ENCODE measurements at regions not wholly inside any gene's neighbourhood (a gene's known extent, or its start where the extent isn't known, plus 50 kb on each side); places are given as distances from the start of the nearest gene placed in this dataset.

DNA sequence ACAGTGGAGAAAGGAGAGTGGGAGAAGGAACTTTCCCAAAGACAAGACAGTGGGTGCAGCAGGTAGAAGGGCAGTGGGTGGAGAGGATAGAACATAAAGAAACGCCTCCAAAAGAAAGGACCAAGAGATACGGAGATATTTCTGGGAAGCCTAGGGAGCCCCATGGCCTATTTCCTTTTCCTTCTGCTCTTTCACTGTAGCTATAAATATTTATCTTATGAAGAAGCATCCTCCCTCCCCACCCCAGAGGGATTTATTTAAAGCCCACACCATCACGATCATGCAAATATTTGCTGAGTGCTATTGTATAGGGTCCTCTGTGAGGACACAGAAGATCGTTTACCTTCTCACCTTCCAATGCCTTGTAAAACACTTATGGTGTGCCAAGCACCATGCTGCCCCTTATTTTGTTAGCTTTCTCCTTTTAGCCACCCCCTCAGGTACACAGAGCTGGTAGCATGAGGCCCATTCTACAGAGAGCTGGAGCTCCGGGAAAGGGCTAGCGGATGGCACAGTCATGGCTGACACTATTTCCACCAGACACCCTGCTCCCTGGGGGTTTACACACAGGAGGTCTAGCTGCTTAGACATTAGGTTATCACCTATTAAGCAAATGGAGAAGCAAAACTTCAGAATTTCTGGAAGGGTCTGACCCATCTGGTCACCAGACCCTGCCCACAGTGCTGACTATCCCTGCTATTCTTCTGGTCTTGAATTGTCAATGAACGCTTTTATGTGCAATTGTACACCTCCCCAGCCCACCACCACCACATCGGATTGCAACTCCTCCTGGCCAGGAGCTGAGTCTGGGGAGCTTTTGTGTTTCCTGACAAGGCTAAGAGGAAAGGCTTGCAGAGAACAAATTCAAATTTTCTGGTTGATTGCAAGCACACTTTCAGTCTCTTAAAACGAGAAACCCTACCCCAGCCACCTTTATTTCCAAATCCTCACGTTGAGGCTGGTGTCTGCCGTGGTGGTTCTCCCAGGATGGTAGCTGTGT, 91.8 kb upstream of the KLF7 start:
- DNase-seq (ENCODE audit: low read depth in 2 of 2) = no peak

DNA sequence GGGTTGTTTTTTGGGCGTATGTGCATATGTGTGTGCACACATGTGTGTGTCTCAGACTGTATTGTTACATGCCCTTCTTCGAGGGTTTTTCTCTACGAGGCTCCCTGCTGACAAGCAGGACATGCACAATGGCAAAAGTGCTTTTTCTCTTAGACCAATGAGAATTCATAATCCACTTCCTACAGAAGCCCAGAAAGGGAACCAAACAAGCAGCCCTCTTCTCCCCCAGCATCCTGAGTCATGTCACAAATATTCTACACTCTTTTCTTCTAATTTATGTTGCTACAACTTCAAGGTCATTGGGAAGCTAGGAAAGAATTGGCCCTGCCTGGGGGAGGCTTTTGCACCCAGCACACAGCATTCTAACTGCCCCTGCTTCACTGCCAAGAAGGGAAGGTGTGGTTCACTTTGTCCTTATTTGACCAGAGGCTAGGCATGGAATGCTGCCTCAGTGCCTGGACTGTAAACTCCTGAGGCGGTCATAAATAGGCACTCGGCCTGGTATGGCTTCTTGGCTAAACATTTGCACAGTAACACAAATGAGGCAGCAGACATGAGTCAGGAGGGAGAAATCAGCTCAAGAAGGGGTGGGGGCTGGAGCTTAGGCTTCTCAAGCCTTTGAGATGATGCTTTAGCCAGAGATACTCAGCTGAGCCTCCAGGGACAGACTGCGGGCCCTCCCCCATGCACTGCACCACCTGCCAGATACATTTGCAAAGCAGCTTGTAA, 92.7 kb upstream of the KLF7 start:
- DNase-seq (ENCODE audit: low read depth in 2 of 2) = no peak

DNA sequence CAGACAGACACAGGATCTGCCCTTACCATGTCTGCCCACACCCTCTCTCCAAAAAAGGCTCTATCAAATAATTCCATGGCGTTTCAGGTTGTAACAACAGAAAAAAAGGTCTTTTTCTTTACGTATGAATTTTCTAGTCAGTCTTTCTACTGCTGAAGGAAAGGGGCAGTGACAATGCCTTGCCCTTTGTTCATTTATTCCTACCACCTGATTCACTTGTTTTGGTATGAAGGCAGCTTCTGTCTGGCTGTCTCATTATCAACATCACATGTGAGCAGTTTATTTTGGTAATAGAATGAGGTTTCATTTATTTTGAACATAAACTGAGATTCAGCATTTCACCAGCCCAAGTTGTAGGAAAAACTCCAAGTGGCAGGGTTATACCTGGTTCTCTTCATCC, 94.3 kb upstream of the KLF7 start:
- no peak for DNase-seq (ENCODE audit: low read depth in 2 of 2)

DNA sequence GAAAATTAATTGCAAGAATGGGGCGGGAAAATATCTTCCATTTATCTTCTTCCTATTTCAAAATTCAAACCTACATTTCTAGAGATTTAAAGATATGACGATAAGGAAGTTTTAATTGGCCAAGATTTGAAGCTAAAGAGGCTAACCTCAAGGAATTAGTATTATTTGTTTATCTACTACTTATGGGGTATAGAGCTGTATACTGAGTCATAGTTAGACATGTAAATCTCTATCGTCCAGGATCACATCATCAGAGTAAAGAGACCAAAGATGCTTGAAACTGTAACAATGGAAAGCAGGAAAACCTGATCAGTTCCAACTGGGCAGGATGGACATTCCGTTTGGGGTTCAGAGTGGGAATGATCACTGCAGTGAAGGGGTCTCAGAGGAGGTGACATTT, 95.2 kb upstream of the KLF7 start:
- no peak for DNase-seq (ENCODE audit: low read depth in 2 of 2)

DNA sequence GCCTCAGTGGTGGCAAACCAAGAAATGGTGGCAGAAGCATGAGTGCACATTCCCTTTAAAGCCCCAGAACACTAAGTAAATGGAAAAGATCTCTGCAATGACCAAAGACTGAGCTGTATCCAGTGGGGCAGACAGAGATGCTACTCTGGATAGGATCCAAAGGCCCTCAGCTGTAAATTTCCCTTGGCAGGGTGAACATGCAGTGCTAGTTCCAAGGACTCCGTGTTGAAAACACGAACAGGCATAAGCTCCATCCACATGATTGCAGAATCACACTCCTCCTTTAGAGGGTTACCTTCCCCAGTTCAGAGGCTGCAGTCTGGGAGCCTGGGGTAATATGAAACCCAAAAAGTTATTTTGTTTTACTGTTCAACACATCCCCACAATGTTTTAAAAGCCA, 98.6 kb upstream of the KLF7 start:
- DNase-seq (ENCODE audit: low read depth in 2 of 2) = no peak

DNA sequence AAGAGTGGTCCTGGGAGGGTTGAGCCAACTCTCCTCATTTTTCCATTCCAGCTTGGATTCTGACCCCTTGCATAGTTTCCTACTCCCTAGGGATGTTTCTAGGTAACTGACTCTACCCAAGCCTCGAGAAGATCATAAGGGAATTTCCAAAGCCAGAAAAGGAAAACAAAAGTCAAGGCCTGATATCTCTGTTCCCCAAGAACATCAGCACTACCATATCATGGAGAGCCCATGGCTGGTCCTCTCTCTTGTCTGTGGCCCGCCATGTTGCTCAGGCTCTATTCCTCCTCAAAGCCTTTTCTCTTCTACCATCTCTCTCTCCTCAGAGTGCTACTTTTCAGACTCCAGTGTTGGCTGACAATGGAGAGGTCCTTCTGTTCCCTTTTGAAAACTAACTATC, 99.6 kb upstream of the KLF7 start:
- DNase-seq (ENCODE audit: low read depth in 2 of 2) = no peak

DNA sequence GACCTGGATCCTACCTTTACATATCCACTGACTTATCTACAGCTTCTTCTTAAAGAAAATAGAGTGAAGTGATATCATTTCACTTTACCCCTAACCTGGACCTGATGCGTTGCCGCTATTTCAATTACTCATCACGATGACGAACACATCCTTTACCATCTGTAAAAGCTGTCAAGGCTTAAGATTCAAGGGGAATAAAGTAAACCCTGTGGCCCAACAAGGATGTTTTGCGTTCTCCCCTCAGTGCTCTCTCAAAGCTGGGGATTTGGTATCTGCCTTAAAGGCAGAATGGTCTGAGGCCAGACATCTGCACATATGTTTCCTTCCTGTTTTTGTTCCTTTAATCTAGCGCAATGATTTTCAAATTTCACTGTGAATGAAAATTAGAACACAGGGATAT, 100.1 kb upstream of the KLF7 start:
- no peak for DNase-seq (ENCODE audit: low read depth in 2 of 2)

DNA sequence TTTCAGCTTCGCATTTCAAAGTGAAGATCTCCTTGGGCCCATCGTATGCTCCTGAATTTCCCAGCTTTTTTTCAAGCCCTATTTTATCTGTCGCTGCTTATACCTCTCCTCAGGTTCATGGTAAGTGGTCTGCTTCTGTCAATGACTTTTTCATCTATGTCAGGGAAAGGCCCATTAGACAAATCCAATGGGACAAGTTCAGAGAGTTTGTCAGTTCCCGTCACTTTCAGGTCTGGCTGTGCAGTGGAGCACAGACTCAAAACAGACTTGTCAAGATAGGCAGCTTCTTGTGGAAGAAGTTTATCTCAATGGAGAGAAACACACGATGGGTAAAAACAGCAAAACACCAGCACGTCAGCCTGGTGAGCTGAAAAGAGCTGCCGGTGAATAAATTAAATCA, 100.9 kb upstream of the KLF7 start:
- no peak for DNase-seq (ENCODE audit: low read depth in 2 of 2)

DNA sequence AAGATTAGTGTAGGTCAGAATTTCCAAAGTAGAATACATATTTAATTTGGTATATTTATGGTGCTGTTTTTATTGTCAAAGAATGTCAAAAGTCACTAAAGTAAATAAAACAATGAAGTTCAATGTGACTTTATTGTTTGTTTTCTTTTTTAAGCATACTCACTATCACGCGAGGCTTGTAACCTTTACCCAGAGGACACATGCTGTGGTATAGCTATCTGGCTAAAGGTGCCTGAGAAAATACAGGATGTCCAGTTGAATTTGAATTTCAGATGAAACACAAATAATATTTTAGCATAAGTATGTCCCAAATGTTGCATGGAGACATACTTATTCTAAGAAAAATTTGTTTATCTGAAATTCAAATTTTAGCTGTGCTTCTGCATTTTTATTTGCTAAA, 103.3 kb upstream of the KLF7 start:
- no peak for DNase-seq (ENCODE audit: low read depth in 2 of 2)

DNA sequence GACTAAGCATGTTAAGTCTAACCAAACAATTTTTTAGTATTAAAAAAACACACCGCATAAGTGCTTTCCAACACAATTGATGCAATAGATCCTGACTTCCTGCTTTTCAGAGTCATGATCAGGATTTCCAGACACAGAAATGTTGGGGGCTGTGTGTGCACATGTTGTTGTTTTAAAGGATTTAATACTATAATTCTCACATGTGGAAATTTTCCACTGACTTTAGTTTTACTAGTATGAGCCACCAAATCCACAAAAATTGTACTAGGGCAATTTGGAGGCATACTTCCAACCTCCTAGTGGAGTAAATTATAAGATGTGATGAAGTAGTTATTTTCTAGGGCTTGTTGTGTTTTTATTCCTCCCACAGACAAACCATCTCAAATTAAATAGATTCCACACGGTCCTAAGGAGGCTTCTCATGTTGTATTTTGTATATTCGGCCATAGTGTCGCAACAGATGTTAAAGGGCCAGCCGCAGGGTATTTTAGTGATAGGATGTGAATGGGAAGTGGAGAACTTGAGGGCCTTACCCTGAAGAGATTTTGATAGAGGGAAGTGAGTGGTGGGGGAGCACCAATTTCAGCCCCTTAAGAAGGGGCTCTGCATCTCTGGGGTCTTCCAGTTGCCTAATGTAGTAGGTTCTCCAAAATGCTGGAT, 108.9 kb upstream of the KLF7 start:
- DNase-seq (ENCODE audit: low read depth in 2 of 2) = no peak

DNA sequence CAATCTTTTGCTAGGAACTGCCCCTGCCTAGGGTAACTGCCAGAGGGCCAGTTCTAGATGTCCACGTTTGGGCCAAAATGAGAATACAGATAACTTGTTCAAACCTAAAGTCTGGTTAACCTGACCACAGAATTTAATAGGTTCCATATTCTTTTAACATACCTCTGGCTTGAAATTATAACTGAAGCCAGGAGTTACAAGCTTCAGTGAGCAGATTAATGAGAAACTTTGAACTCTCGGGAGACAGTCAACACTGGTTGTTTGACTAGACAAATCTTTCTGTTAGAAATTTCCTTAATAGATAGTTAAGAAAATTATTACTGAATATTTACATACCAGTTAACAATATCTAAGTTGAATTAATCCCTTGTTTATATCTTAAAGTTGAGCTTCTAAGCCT, 110.0 kb upstream of the KLF7 start:
- DNase-seq (ENCODE audit: low read depth in 2 of 2) = no peak

DNA sequence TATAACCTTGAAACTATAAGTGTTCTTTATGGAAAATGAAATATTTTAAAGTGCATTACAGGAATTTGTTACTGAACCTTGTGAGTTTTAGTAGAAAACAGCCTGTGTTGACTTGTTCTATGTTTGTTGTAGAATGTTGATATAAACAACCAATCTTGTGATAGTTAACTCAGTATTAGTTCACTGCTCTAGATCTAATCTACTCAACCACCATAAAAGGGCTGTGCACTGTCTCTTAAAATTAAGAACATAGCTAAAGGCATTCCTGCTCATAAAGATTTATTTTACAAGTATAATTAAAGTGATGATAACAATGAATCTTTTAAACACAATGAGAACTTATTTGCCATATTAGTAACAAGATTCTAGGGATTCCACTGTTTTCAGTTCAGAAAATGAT, 110.5 kb upstream of the KLF7 start:
- DNase-seq (ENCODE audit: low read depth in 2 of 2) = no peak

DNA sequence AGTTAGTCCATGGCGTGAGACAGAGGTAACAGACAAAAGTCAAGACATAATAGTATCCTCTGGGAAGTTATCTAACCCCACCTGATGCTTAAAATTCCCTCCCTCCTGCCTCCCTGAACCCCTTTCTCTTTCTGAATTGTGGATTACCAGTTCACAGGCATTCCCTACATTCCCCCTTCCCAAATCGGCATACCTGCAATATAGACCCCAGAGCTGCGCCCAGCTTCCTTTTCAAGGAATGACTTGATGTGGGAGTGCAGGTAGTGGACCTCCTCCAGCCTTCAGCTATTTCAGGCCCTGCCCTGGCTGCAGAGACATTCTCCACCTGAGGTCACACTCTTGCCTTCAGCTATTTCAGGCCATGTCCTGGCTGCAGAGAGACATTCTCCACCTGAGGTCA, 111.1 kb upstream of the KLF7 start:
- no peak for DNase-seq (ENCODE audit: low read depth in 2 of 2)

DNA sequence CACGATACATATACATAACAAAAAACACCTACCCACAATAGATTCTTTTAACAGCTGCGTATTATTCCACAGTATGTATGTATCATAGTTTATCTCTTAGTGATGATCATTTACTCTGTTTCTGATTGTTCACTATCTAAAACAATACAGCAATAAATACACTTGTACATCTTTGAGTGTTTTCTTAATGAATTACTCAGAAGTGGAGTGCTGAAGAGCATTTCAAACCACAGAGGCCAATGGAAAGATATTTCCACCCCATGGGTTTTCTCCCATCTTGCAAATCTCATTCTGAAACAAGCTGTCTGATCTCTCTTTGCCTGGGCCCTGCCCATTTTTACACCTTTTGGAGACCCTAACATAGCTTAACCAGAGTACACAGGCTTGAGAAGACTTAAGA, 113.8 kb upstream of the KLF7 start:
- no peak for DNase-seq (ENCODE audit: low read depth in 2 of 2)

DNA sequence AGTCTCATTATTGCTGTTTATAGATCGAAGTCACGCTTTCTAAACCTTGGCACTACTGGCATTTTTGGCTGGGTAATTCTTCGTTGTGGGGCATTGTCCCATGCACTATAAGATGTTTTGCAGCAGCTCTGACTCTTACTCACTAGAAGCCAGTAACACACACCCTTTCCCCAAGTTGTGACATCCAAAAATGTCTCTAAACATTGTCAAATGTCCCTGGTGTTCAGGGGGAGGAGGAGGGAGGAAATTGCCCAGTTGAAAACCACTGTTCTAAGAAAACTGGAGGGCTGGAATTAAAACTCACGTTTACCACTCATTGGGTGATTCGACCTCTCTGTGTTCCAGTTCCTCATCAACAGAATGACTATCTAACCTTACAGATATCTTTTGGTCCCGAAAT, 115.7 kb upstream of the KLF7 start:
- DNase-seq (ENCODE audit: low read depth in 2 of 2) = no peak

DNA sequence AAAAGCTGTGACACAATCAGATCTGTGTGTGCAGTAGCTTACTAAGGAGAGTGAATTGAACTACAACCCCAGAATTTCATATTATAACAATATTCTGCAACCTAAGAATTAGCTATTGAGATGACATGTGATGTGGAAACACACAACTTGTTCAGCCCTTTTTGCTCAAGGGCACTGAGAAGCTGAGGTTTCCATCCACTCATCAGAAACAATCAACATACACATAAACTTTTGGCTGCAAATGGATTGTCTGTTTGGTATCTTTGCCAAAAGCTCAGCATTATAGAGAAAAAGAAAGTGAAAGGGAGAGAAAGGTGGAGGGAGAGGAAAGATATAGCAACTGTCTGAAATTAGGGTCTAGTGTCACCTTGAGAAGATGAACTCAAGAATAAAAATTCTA, 117.2 kb upstream of the KLF7 start:
- DNase-seq (ENCODE audit: low read depth in 2 of 2) = no peak

DNA sequence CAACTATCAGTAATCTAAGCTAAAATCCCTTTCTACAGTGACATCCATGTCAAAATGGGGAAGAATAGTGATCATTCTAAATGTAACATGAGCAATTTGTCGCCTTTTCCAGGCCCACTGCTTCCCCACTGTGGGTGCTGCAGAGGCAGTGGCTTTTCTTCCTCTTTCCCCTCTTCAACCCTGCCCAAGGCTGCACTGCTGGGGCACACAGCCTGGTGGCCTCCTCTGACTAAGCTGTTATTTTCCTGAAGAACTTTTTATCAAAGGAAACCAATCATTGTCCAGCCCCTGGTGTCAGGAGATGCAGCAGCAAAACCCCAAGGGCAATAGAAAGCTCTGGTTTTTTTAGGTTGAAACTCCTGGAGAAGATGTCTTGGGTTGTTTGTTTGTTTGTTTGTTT, 117.6 kb upstream of the KLF7 start:
- DNase-seq (ENCODE audit: low read depth in 2 of 2) = no peak

DNA sequence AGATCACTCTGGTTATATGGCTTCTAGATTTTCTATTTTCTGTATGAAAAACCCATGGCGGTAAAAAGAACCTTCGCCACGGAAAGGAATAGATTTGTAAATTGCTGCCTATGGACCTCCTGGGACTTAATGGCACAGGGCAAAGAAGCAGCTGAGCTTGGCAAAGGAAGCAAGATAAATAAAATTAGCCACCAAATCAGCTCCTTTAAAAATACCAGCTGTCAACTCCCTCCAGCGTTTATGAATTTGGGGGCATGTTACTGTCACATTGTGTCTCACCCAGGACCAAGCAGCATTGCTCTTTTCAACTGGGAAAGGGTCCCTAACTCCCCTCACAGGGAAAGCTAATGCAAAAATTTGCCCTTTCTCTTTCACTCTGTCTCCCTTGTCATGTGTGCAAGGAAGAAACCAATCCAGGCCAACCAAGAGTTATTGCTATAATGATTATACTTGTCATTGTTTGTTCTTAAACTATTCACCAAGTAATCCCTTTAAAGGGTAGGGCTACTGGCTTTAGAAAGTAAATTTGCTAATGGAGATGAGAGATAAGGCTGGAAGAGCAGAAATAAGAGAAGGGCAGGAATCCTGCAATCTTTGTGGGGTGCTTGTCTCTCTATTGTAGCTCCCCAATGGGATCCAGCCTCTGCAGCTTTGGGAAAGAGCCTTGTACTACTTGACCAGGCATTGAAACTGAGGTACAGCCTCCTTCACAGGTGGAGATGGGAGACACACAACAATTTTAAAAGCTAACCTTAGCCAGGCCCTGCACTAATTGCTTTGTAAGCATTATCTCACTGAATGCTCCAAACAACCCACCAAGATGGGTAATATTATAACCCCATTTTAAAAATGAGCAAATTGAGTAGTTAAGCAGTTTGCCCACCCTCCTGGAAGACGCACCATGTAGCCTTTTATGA, 119.1 kb upstream of the KLF7 start:
- DNase-seq (ENCODE audit: low read depth in 2 of 2) = no peak

DNA sequence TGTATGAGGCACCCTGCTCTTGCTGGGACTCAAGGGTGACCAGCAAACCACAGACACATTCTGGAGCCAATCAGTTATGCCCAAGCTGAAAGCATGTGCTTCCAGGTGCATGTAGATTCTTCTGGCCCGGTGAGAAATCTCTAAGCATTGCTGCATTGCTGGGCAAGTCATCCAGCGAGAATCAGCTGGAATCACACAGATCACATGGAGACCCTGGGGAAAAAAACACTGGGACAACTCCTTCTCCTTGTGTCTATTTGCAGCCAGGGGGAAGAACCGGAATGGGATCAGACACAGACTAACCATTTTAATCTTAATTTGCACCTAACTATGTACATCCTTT, 119.7 kb upstream of the KLF7 start:
- no peak for DNase-seq (ENCODE audit: low read depth in 2 of 2)

DNA sequence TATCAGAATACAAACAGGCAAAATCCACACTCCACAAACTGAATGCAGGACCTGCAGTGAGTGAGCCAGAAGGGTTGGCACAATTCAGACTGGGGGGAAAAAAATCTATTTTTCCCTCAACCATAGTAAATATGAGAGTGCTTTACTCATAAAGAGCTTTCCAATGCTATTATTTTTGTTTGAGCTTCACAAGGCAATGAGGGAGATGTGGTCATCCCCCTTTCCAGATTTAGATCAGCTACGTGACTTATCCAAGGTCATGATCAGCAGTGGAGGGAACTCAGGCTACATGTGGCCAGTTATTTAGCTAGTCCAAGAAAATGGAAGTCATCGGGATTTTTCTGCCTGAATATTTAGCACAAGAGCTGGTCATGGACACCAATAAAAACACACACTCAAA, 120.4 kb upstream of the KLF7 start:
- no peak for DNase-seq (ENCODE audit: low read depth in 2 of 2)

DNA sequence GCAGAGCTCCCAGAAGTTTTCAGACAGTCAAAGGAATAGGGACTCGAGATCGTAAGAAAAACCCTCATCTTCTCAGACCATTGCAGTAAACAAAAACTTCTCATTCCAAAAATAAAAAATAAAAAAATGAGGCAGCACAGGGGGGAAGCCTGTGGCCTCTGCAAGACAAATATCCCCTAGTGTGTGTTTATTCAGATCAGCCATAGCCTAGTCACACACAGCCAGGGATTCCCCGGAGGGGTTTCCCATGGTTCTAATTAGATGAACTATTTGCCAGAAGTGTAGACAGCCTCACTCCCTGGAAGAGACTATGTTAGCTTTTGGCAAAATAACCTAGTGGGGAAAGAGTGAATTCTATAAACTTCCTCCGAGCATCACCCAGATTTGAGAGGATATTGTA, 122.9 kb upstream of the KLF7 start:
- no peak for DNase-seq (ENCODE audit: low read depth in 2 of 2)
